Activated CD4-positive, alpha-beta T cell treated with anti-CD3 and anti-CD28 coated beads for 48 hours (primary cell): ENCODE measurements at regions not wholly inside any gene's neighbourhood (a gene's known extent, or its start where the extent isn't known, plus 50 kb on each side); places are given as distances from the start of the nearest gene placed in this dataset.
"Not testable (repeated sequence)": the region's sequence is repeated elsewhere in the genome, so short reads cannot be mapped to it uniquely, and the experiment has no call there.

Experiments used
- DNase-seq: peaks from one replicate; pipeline ENCODE4 v3.0.0-alpha.2; 2020

GRCh38 chr12:14032191-14032590 lies 50.8 kb upstream of the GRIN2B start:
- not testable (repeated sequence) for DNase-seq

- no peak for DNase-seq
These were observed 62.4 kb upstream of the GRIN2B start for GRCh38 chr12:14043776-14044175.

GRCh38 chr12:14048941-14049545 lies 67.6 kb upstream of the GRIN2B start:
- no peak for DNase-seq

- no peak for DNase-seq
These were observed 76.5 kb upstream of the GRIN2B start for GRCh38 chr12:14057895-14058294.

- DNase-seq = no peak
These were observed 77.3 kb upstream of the GRIN2B start for GRCh38 chr12:14058717-14059116.

GRCh38 chr12:14059548-14059947 lies 78.1 kb upstream of the GRIN2B start:
- no peak for DNase-seq

- no peak for DNase-seq
These were observed 84.2 kb upstream of the GRIN2B start for GRCh38 chr12:14065616-14066015.

GRCh38 chr12:14066021-14066420 lies 84.6 kb upstream of the GRIN2B start:
- DNase-seq = no peak

GRCh38 chr12:14068961-14069360 lies 87.6 kb upstream of the GRIN2B start:
- DNase-seq = no peak

GRCh38 chr12:14071833-14072232 lies 90.4 kb upstream of the GRIN2B start:
- DNase-seq = no peak

GRCh38 chr12:14072987-14073386 lies 91.6 kb upstream of the GRIN2B start:
- DNase-seq = no peak

- DNase-seq = no peak
These were observed 94.5 kb upstream of the GRIN2B start for GRCh38 chr12:14075797-14076393.

- DNase-seq = no peak
These were observed 95.1 kb upstream of the GRIN2B start for GRCh38 chr12:14076538-14076937.

GRCh38 chr12:14086838-14087237 lies 105.4 kb upstream of the GRIN2B start:
- DNase-seq = no peak

- no peak for DNase-seq
These were observed 118.6 kb upstream of the GRIN2B start for GRCh38 chr12:14099994-14100393.

- not testable (repeated sequence) for DNase-seq
These were observed 120.2 kb upstream of the GRIN2B start for GRCh38 chr12:14101556-14101955.

GRCh38 chr12:14111230-14111865 lies 129.9 kb upstream of the GRIN2B start:
- no peak for DNase-seq

- no peak for DNase-seq
These were observed 131.6 kb upstream of the GRIN2B start for GRCh38 chr12:14113031-14113430.

GRCh38 chr12:14126692-14127091 lies 145.3 kb upstream of the GRIN2B start:
- no peak for DNase-seq

GRCh38 chr12:14129611-14130195 lies 148.3 kb upstream of the GRIN2B start:
- no peak for DNase-seq

- DNase-seq = no peak
These were observed 154.6 kb upstream of the GRIN2B start for GRCh38 chr12:14135996-14136395.

- DNase-seq = no peak
These were observed 157.1 kb upstream of the GRIN2B start for GRCh38 chr12:14138495-14138894.

GRCh38 chr12:14148489-14149270 lies 167.3 kb upstream of the GRIN2B start:
- DNase-seq = no peak
